Activated CD4-positive, alpha-beta T cell treated with anti-CD3 and anti-CD28 coated beads, Interleukin-2, amount 10 ng/mL, durations not matched to agents 24 days and 14 days (primary cell): ENCODE measurements at regions not wholly inside any gene's neighbourhood (a gene's known extent, or its start where the extent isn't known, plus 50 kb on each side); places are given as distances from the start of the nearest gene placed in this dataset.

ENCODE experiments used
- DNase-seq: peaks from one replicate; pipeline ENCODE4 v3.0.0; 2022
- H3K27ac Mint-ChIP-seq: one replicate; pipeline ENCODE4 v1.8.0; 2022; ENCODE audit warnings: mild to moderate bottlenecking, mixed read lengths
- H3K27me3 Mint-ChIP-seq: one replicate; pipeline ENCODE4 v1.8.0; 2022; ENCODE audit warnings: mixed read lengths
- H3K36me3 Mint-ChIP-seq: one replicate; pipeline ENCODE4 v1.8.0; 2022; ENCODE audit warnings: low read depth, mild to moderate bottlenecking, mixed read lengths
- H3K4me1 Mint-ChIP-seq: one replicate; pipeline ENCODE4 v1.8.0; 2021; ENCODE audit warnings: mixed read lengths
- H3K4me3 Mint-ChIP-seq: one replicate; pipeline ENCODE4 v1.8.0; 2022; ENCODE audit warnings: mild to moderate bottlenecking, moderate library complexity, mixed read lengths
- H3K9me3 Mint-ChIP-seq: one replicate; pipeline ENCODE4 v1.8.0; 2021; ENCODE audit warnings: mixed read lengths
- intact Hi-C: fragments of 100-400 bp; cut with micrococcal nuclease; formaldehyde crosslinking; loops from one replicate; pipeline ENCODE4 v1.15.1; 2023

GRCh38 chr14:38404616-38405015 lies 148.7 kb upstream of the CLEC14A start:
- intact Hi-C loops = no loop called here
- Mint-ChIP-seq H3K27ac (no peak overlapping the region), H3K4me1 (no peaks in the 10 kb centered on the region), H3K36me3 (no peaks in the 10 kb centered on the region), H3K4me3 (no peak overlapping the region), H3K9me3 (no peaks in the 10 kb centered on the region), H3K27me3 (no peaks in the 10 kb centered on the region)
- no peak for DNase-seq

GRCh38 chr14:38404100-38404541 lies 148.2 kb upstream of the CLEC14A start:
- no peak for DNase-seq
- intact Hi-C loops = no loop called here
- Mint-ChIP-seq H3K36me3 (no peaks in the 10 kb centered on the region), H3K9me3 (no peaks in the 10 kb centered on the region), H3K27me3 (no peaks in the 10 kb centered on the region), H3K4me3 (no peak overlapping the region), H3K27ac (no peak overlapping the region), H3K4me1 (no peaks in the 10 kb centered on the region)

GRCh38 chr14:38400751-38401150 lies 144.9 kb upstream of the CLEC14A start:
- DNase-seq = no peak
- intact Hi-C loops = no loop called here
- H3K27me3 Mint-ChIP-seq = no peaks in the 10 kb centered on the region
- H3K36me3 Mint-ChIP-seq = no peaks in the 10 kb centered on the region
- no peak overlapping the region for H3K4me3 Mint-ChIP-seq
- no peak overlapping the region for H3K27ac Mint-ChIP-seq
- H3K9me3 Mint-ChIP-seq = no peaks in the 10 kb centered on the region
- H3K4me1 Mint-ChIP-seq = no peaks in the 10 kb centered on the region

- Mint-ChIP-seq H3K27ac (no peak overlapping the region), H3K4me3 (no peak overlapping the region)
- intact Hi-C loops = no loop called here
These were observed 143.8 kb upstream of the CLEC14A start for GRCh38 chr14:38399652-38400051.

GRCh38 chr14:38394767-38395166 lies 138.9 kb upstream of the CLEC14A start:
- DNase-seq = no peak
- Mint-ChIP-seq H3K27ac (no peak overlapping the region), H3K27me3 (no peaks in the 10 kb centered on the region), H3K9me3 (no peaks in the 10 kb centered on the region), H3K4me3 (no peak overlapping the region), H3K4me1 (no peaks in the 10 kb centered on the region), H3K36me3 (no peaks in the 10 kb centered on the region)
- intact Hi-C loops = no loop called here

More at GRCh38 chr14:38399652-38400051, 143.8 kb upstream of the CLEC14A start:
- no peaks in the 10 kb centered on the region for H3K36me3 Mint-ChIP-seq
- no peaks in the 10 kb centered on the region for H3K9me3 Mint-ChIP-seq
- no peaks in the 10 kb centered on the region for H3K4me1 Mint-ChIP-seq
- DNase-seq = no peak
- no peaks in the 10 kb centered on the region for H3K27me3 Mint-ChIP-seq

- H3K36me3 Mint-ChIP-seq = no peaks in the 10 kb centered on the region
- no peaks in the 10 kb centered on the region for H3K4me1 Mint-ChIP-seq
- H3K27ac Mint-ChIP-seq = no peak overlapping the region
- H3K4me3 Mint-ChIP-seq = no peak overlapping the region
- no peak for DNase-seq
- no peaks in the 10 kb centered on the region for H3K9me3 Mint-ChIP-seq
- H3K27me3 Mint-ChIP-seq = no peaks in the 10 kb centered on the region
- intact Hi-C loops = no loop called here
These were observed 138.2 kb upstream of the CLEC14A start for GRCh38 chr14:38394064-38394463.

- Mint-ChIP-seq H3K27me3 (no peaks in the 10 kb centered on the region), H3K4me3 (no peak overlapping the region), H3K27ac (no peak overlapping the region), H3K36me3 (no peaks in the 10 kb centered on the region), H3K9me3 (no peaks in the 10 kb centered on the region), H3K4me1 (no peaks in the 10 kb centered on the region)
- intact Hi-C loops = no loop called here
- no peak for DNase-seq
These were observed 135.4 kb upstream of the CLEC14A start for GRCh38 chr14:38391334-38391733.

GRCh38 chr14:38389681-38390080 lies 133.8 kb upstream of the CLEC14A start:
- Mint-ChIP-seq H3K27ac (no peak overlapping the region), H3K4me3 (no peak overlapping the region), H3K4me1 (no peaks in the 10 kb centered on the region), H3K9me3 (no peaks in the 10 kb centered on the region), H3K27me3 (no peaks in the 10 kb centered on the region), H3K36me3 (no peaks in the 10 kb centered on the region)
- intact Hi-C loops = no loop called here
- DNase-seq = no peak

- no peaks in the 10 kb centered on the region for H3K4me1 Mint-ChIP-seq
- no peak for DNase-seq
- no peaks in the 10 kb centered on the region for H3K27me3 Mint-ChIP-seq
- intact Hi-C loops = no loop called here
- H3K27ac Mint-ChIP-seq = no peak overlapping the region
- H3K36me3 Mint-ChIP-seq = no peaks in the 10 kb centered on the region
- H3K9me3 Mint-ChIP-seq = no peaks in the 10 kb centered on the region
- no peak overlapping the region for H3K4me3 Mint-ChIP-seq
These were observed 131.9 kb upstream of the CLEC14A start for GRCh38 chr14:38387821-38388220.

- intact Hi-C loops = no loop called here
- Mint-ChIP-seq H3K27me3 (no peaks in the 10 kb centered on the region), H3K4me3 (no peak overlapping the region), H3K4me1 (no peaks in the 10 kb centered on the region), H3K9me3 (no peaks in the 10 kb centered on the region), H3K27ac (no peak overlapping the region), H3K36me3 (no peaks in the 10 kb centered on the region)
- DNase-seq = no peak
These were observed 129.9 kb upstream of the CLEC14A start for GRCh38 chr14:38385836-38386235.

- Mint-ChIP-seq H3K36me3 (no peaks in the 10 kb centered on the region), H3K4me1 (no peaks in the 10 kb centered on the region), H3K9me3 (no peaks in the 10 kb centered on the region), H3K4me3 (no peak overlapping the region), H3K27ac (no peak overlapping the region), H3K27me3 (no peaks in the 10 kb centered on the region)
- intact Hi-C loops = no loop called here
- no peak for DNase-seq
These were observed 129.4 kb upstream of the CLEC14A start for GRCh38 chr14:38385343-38385742.

- Mint-ChIP-seq H3K4me3 (no peak overlapping the region), H3K4me1 (no peaks in the 10 kb centered on the region), H3K27me3 (no peaks in the 10 kb centered on the region), H3K36me3 (no peaks in the 10 kb centered on the region), H3K27ac (no peak overlapping the region), H3K9me3 (no peaks in the 10 kb centered on the region)
- intact Hi-C loops = no loop called here
- DNase-seq = no peak
These were observed 128.8 kb upstream of the CLEC14A start for GRCh38 chr14:38384741-38385140.

GRCh38 chr14:38367922-38368321 lies 112.0 kb upstream of the CLEC14A start:
- no peaks in the 10 kb centered on the region for H3K36me3 Mint-ChIP-seq
- no peaks in the 10 kb centered on the region for H3K9me3 Mint-ChIP-seq
- DNase-seq = no peak
- no peaks in the 10 kb centered on the region for H3K27me3 Mint-ChIP-seq
- intact Hi-C loops = no loop called here
- H3K27ac Mint-ChIP-seq = no peak overlapping the region
- no peak overlapping the region for H3K4me3 Mint-ChIP-seq
- H3K4me1 Mint-ChIP-seq = no peaks in the 10 kb centered on the region

- H3K27me3 Mint-ChIP-seq = no peaks in the 10 kb centered on the region
These were observed 110.5 kb upstream of the CLEC14A start for GRCh38 chr14:38366374-38366773.

GRCh38 chr14:38363217-38363616 lies 107.3 kb upstream of the CLEC14A start:
- no peaks in the 10 kb centered on the region for H3K9me3 Mint-ChIP-seq
- intact Hi-C loops = no loop called here
- H3K27ac Mint-ChIP-seq = no peak overlapping the region
- H3K4me1 Mint-ChIP-seq = no peaks in the 10 kb centered on the region
- no peak overlapping the region for H3K4me3 Mint-ChIP-seq
- no peaks in the 10 kb centered on the region for H3K27me3 Mint-ChIP-seq
- H3K36me3 Mint-ChIP-seq = no peaks in the 10 kb centered on the region
- no peak for DNase-seq

More at GRCh38 chr14:38366374-38366773, 110.5 kb upstream of the CLEC14A start:
- Mint-ChIP-seq H3K4me1 (no peaks in the 10 kb centered on the region), H3K36me3 (no peaks in the 10 kb centered on the region), H3K4me3 (no peak overlapping the region), H3K27ac (no peak overlapping the region), H3K9me3 (no peaks in the 10 kb centered on the region)
- intact Hi-C loops = no loop called here
- DNase-seq = no peak
